ENCODE measurements at regions not wholly inside any gene's neighbourhood (a gene's known extent, or its start where the extent isn't known, plus 50 kb on each side); places are given as distances from the start of the nearest gene placed in this dataset.

- Histone ChIP-seq H3K9me3 (ENCODE audit: low read length) (no peaks in the 10 kb centered on the region), H3K4me3 (ENCODE audit: low read depth, low read length, poor library complexity, severe bottlenecking) (no peak overlapping the region), H3K27me3 (ENCODE audit: insufficient read depth, low read length) (no peaks in the 10 kb centered on the region), H3K27ac (ENCODE audit: low read depth, low read length, poor library complexity, severe bottlenecking) (no peak overlapping the region), H3K36me3 (ENCODE audit: insufficient read depth, low read length) (no peaks in the 10 kb centered on the region), H3K79me2 (ENCODE audit: insufficient read depth, low read length) (no peaks in the 10 kb centered on the region), H2AFZ (ENCODE audit: low read length) (no peak overlapping the region), H3F3A (ENCODE audit: insufficient read depth, low read length) (no peaks in the 10 kb centered on the region), H3K4me1 (ENCODE audit: insufficient read depth, low read length, severe bottlenecking) (no peaks in the 10 kb centered on the region), H3K4me2 (ENCODE audit: low read length) (no peak overlapping the region), H3K9me2 (ENCODE audit: low read depth, low read length) (no peaks in the 10 kb centered on the region), H3K9ac (ENCODE audit: low read length) (no peak overlapping the region), H4K20me1 (ENCODE audit: insufficient read depth, low read length) (no peaks in the 10 kb centered on the region)
- TF ChIP-seq EZH2 (IDR thresholded peaks at IDR 0.05; ENCODE audit: borderline replicate concordance, low read length): no peak
Observed at GRCh38 chr6:2396042-2396657, 150.7 kb upstream of the GMDS start.

DNA sequence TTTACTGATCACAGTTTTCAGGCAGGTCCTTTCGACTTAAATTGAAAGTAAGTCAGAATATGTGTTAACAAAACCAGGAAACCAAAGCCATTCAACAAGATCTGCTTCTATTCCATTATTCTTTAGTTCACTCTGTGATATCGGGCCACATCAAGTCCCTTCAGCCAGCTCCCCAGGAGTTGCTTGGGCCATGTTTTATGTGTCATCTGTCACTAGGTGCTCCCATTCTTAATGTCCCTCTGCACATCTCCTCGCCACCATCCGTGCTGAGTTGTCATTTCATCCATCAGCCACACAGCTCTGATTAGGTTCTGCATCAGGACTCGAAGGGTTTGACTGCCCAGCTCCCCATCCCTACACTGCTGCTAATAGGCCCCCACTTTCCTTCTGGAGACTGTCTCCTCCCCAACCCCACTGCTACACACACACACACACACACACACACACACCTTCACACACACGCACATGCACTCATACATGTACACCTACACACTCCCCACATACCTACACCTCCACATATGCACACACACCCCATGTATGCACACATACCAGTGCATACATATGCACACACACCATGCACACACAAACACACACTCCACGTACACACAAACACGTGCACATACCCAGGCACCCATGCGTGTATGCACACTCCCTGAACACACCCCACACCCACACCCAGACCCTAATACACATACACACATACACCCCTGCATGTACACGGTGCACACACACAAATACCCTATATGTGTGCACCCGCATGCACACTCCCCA is 143.3 kb upstream of the GMDS start:
- H3F3A ChIP-seq (ENCODE audit: insufficient read depth, low read length): no peaks in the 10 kb centered on the region
- H3K4me1 ChIP-seq (ENCODE audit: insufficient read depth, low read length, severe bottlenecking): no peaks in the 10 kb centered on the region
- no peaks in the 10 kb centered on the region for H3K36me3 ChIP-seq (ENCODE audit: insufficient read depth, low read length)
- TF ChIP-seq CTCF (IDR thresholded peaks at IDR 0.05; ENCODE audit: low read length) (no peak), EZH2 (IDR thresholded peaks at IDR 0.05; ENCODE audit: borderline replicate concordance, low read length) (no peak)
- H3K79me2 ChIP-seq (ENCODE audit: insufficient read depth, low read length): no peaks in the 10 kb centered on the region
- no peaks in the 10 kb centered on the region for H3K9me3 ChIP-seq (ENCODE audit: low read length)
- H4K20me1 ChIP-seq (ENCODE audit: insufficient read depth, low read length): no peaks in the 10 kb centered on the region
- no peak overlapping the region for H2AFZ ChIP-seq (ENCODE audit: low read length)
- no peak overlapping the region for H3K27ac ChIP-seq (ENCODE audit: low read depth, low read length, poor library complexity, severe bottlenecking)
- no peak overlapping the region for H3K4me3 ChIP-seq (ENCODE audit: low read depth, low read length, poor library complexity, severe bottlenecking)
- H3K27me3 ChIP-seq (ENCODE audit: insufficient read depth, low read length): no peaks in the 10 kb centered on the region
- no peak overlapping the region for H3K4me2 ChIP-seq (ENCODE audit: low read length)
- H3K9me2 ChIP-seq (ENCODE audit: low read depth, low read length): no peaks in the 10 kb centered on the region
- H3K9ac ChIP-seq (ENCODE audit: low read length): no peak overlapping the region

- Histone ChIP-seq H4K20me1 (ENCODE audit: insufficient read depth, low read length) (no peaks in the 10 kb centered on the region), H3F3A (ENCODE audit: insufficient read depth, low read length) (no peaks in the 10 kb centered on the region), H3K36me3 (ENCODE audit: insufficient read depth, low read length) (no peaks in the 10 kb centered on the region), H3K79me2 (ENCODE audit: insufficient read depth, low read length) (no peaks in the 10 kb centered on the region), H3K27me3 (ENCODE audit: insufficient read depth, low read length) (0 out of 2 replicates have a peak, but pooled peaks cover 3% of the 10 kb centered on the region), H3K9me3 (ENCODE audit: low read length) (no peaks in the 10 kb centered on the region), H3K4me3 (ENCODE audit: low read depth, low read length, poor library complexity, severe bottlenecking) (no peak overlapping the region), H3K4me1 (ENCODE audit: insufficient read depth, low read length, severe bottlenecking) (no peaks in the 10 kb centered on the region), H3K9me2 (ENCODE audit: low read depth, low read length) (no peaks in the 10 kb centered on the region), H2AFZ (ENCODE audit: low read length) (no peak overlapping the region), H3K9ac (ENCODE audit: low read length) (no peak overlapping the region), H3K4me2 (ENCODE audit: low read length) (no peak overlapping the region), H3K27ac (ENCODE audit: low read depth, low read length, poor library complexity, severe bottlenecking) (no peak overlapping the region)
- TF ChIP-seq EZH2 (IDR thresholded peaks at IDR 0.05; ENCODE audit: borderline replicate concordance, low read length): no peak
- TF ChIP-seq CTCF (IDR thresholded peaks at IDR 0.05; ENCODE audit: low read length): no peak
Observed at GRCh38 chr6:2387445-2387844, 142.0 kb upstream of the GMDS start.

All from OCI-LY1 (cell line).